Breast epithelium (tissue), 4 donors: ENCODE measurements at regions not wholly inside any gene's neighbourhood (a gene's known extent, or its start where the extent isn't known, plus 50 kb on each side); places are given as distances from the start of the nearest gene placed in this dataset.

Experiments
- DNase-seq, 2 donors: peaks; one replicate each; pipeline ENCODE4 v3.0.0-alpha.2; 2019; ENCODE audit warnings: low spot score in 2 of 2
- H3K27ac ChIP-seq, 2 donors: fragments of 200-600 bp; sonication (generic) in 1 of 2; one replicate each; pipeline ENCODE4 v1.5.1; 2016 to 2019; ENCODE audit warnings: mild to moderate bottlenecking in 1 of 2
- H3K27me3 ChIP-seq, 2 donors: fragments of 200-600 bp; sonication (generic) in 1 of 2; one replicate each; pipeline versions ENCODE4 v1.5.1 to v1.6.0; 2017 to 2019; ENCODE audit warnings: control low read depth in 1 of 2, mild to moderate bottlenecking in 1 of 2
- H3K36me3 ChIP-seq: fragments of 200-600 bp; one replicate; pipeline ENCODE4 v1.5.1; 2019
- H3K4me1 ChIP-seq, 2 donors: fragments of 200-600 bp; sonication (generic); one replicate each; pipeline ENCODE4 v1.5.1; 2016 to 2019; ENCODE audit warnings: control low read depth in 1 of 2
- H3K4me3 ChIP-seq, 3 donors: fragments of 200-600 bp; sonication (generic); 1 replicate in 2 of 3; 2 replicates in 1 of 3; pipeline ENCODE4 v1.5.1; 2016 to 2019; ENCODE audit warnings: mild to moderate bottlenecking in 3 of 3, moderate library complexity in 2 of 3
- H3K9me3 ChIP-seq, 2 donors: fragments of 200-600 bp; sonication (generic) in 1 of 2; one replicate each; pipeline ENCODE4 v1.5.1; 2016 to 2019; ENCODE audit warnings: control low read depth in 1 of 2
- POLR2A ChIP-seq: fragments of 450-650 bp; IDR thresholded peaks from one replicate; pipeline ENCODE4 v1.6.1; 2016; ENCODE audit warnings: antibody characterized with exemption, mild to moderate bottlenecking, moderate library complexity
- POLR2AphosphoS5 ChIP-seq, 3 donors: sonication (generic); formaldehyde crosslinking; IDR thresholded peaks; one replicate each; pipeline ENCODE4 v1.6.1; 2017; ENCODE audit warnings: antibody characterized with exemption in 3 of 3
- intact Hi-C: fragments of 100-400 bp; cut with DNase I; formaldehyde crosslinking; loops from one replicate; pipeline ENCODE4 v1.15.1; 2023; ENCODE audit warnings: low total_unique reads
- TF ChIP-seq, protein P1 (sequence below), 3 donors: fragments of 450-650 bp; IDR thresholded peaks; one replicate each; pipeline ENCODE4 v1.5.1; 2016 to 2017; ENCODE audit warnings: antibody characterized with exemption in 3 of 3, mild to moderate bottlenecking in 3 of 3, moderate library complexity in 3 of 3

DNA sequence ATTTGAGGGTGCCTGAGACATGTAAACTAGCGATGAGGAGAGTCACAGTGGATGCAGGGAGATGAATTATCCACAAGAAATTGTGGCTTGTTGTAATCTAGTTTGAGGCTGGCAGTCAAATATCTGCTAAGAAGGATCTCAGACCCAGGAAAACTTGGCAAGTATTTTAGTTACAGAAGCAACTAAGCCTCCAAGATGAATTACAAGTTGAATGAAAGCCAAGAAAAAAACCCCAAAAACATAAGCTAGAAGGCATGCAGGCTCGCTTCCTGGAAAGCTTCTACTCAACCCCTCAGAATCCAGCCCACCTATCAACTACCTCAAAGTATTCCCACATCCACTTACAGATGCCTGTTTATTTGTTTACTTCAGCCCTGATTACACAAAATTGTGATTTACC lies 696.9 kb downstream of the MAT2B start:
- Histone ChIP-seq H3K4me1 (no peaks in the 10 kb centered on the region), H3K9me3 (peaks cover 0 to 7% of the 10 kb centered on the region in 2 donors), H3K4me3 (no peak overlapping the region), H3K36me3 (no peaks in the 10 kb centered on the region), H3K27ac (no peak overlapping the region), H3K27me3 (no peaks in the 10 kb centered on the region)
- TF ChIP-seq POLR2AphosphoS5 (IDR thresholded peaks at IDR 0.05) (no peak), POLR2A (no peak)
- TF ChIP-seq, protein P1, sequence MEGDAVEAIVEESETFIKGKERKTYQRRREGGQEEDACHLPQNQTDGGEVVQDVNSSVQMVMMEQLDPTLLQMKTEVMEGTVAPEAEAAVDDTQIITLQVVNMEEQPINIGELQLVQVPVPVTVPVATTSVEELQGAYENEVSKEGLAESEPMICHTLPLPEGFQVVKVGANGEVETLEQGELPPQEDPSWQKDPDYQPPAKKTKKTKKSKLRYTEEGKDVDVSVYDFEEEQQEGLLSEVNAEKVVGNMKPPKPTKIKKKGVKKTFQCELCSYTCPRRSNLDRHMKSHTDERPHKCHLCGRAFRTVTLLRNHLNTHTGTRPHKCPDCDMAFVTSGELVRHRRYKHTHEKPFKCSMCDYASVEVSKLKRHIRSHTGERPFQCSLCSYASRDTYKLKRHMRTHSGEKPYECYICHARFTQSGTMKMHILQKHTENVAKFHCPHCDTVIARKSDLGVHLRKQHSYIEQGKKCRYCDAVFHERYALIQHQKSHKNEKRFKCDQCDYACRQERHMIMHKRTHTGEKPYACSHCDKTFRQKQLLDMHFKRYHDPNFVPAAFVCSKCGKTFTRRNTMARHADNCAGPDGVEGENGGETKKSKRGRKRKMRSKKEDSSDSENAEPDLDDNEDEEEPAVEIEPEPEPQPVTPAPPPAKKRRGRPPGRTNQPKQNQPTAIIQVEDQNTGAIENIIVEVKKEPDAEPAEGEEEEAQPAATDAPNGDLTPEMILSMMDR (IDR thresholded peaks at IDR 0.05), result no peak
- intact Hi-C loops, result no loop called here
- no peak for DNase-seq

DNA sequence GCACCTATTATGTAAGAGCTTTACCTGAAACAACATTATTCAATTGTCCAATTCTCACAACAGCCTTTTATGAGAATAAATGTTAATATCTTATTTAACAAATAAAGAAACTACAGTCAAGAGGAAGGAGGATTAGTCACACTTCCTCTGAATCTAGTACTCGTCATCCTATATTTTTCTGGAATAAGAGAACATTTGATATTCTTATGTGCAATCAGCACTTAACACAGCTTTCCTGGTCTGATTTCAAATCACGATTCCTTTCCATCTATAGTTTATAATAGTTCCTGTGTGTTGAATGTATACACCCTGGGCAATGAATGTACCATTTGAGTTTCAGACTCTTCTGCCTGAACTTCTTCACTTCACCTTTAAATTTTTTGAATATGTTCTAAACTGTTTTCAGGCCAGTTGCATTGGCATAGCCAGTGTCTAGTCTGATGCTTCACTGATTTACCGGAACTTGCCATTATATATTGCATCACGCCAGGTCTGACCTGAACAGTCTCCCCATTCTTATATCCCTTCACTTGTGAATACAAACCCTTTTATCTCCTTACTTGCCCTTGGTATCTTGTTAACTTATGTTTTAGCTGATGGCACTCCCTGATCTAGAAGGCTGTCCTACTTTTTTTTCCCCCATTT lies 698.3 kb downstream of the MAT2B start:
- Histone ChIP-seq H3K36me3 (no peaks in the 10 kb centered on the region), H3K27ac (peak overlapping the region; percentile 53 to 63), H3K9me3 (peaks cover 0 to 7% of the 10 kb centered on the region in 2 donors), H3K4me1 (no peaks in the 10 kb centered on the region), H3K4me3 (no peak overlapping the region), H3K27me3 (no peaks in the 10 kb centered on the region)
- intact Hi-C loops, result no loop called here
- DNase-seq, result no peak
- no peak for TF ChIP-seq POLR2A

DNA sequence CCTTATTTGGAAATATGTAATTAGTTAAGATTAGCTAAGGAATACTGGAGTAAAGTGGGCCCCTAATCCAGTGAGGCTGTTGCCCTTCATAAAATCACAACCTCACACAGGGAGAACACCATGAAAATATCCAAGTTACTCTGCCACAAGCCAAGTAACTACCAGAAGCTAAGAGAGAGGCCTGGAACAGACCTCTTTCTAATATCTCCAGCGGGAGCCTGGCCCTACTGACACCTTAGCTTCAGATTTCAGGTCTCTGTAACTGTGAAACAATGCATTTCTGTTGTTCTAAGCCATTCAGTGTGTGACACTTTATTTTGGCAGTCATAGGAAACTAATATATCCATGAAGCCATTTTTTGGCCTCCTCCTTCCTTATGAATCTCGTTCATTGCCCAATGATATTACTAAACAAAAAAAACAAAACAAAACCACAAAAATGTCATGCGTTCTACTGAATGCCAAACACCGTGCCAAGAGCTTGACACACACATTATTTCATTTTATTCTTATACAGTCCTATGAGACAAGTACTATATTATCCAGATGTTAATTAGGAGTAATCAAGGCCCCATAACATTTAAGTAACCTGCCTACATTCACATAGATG lies 699.0 kb downstream of the MAT2B start:
- no peak for TF ChIP-seq POLR2AphosphoS5 (IDR thresholded peaks at IDR 0.05)
- peaks cover 0 to under 1% of the 10 kb centered on the region in 2 donors for H3K9me3 ChIP-seq
- intact Hi-C loops, result no loop called here

DNA sequence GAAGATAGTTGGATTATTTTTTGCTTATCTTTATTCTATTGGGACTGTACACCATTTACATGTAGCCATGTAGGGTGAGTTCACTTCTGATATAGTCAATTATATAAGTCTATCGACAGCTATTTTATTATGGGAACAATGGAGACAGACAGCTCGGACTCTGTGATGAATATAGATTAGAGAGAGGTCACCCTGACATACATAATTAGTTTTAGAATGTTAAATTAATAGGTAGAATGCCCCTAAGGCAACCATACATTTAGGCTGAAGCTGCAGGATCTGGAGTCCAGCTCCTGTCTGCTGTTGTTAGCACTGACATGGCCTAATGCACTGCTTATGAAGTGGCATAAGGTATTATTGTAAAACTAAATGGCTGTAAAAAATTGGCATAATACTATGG lies 700.8 kb downstream of the MAT2B start:
- intact Hi-C loops, result loop anchor here (5.0 kb wide), 1 partner anchor 546 kb away; no protein-coding TSS in a partner anchor
- Histone ChIP-seq H3K27ac (no peak overlapping the region), H3K27me3 (no peaks in the 10 kb centered on the region), H3K9me3 (no peaks in the 10 kb centered on the region), H3K36me3 (no peaks in the 10 kb centered on the region), H3K4me1 (no peaks in the 10 kb centered on the region), H3K4me3 (no peak overlapping the region)
- no peak for TF ChIP-seq POLR2AphosphoS5 (IDR thresholded peaks at IDR 0.05)
- no peak for TF ChIP-seq POLR2A
- TF ChIP-seq, protein P1 (IDR thresholded peaks at IDR 0.05), result no peak
- DNase-seq, result no peak

More for the DNA sequence above, 699.0 kb downstream of the MAT2B start:
- no peaks in the 10 kb centered on the region for H3K27me3 ChIP-seq
- H3K4me3 ChIP-seq, result no peak overlapping the region
- DNase-seq, result no peak
- no peaks in the 10 kb centered on the region for H3K4me1 ChIP-seq
- no peaks in the 10 kb centered on the region for H3K36me3 ChIP-seq
- H3K27ac ChIP-seq, result peak overlapping the region; percentile 53 to 63

DNA sequence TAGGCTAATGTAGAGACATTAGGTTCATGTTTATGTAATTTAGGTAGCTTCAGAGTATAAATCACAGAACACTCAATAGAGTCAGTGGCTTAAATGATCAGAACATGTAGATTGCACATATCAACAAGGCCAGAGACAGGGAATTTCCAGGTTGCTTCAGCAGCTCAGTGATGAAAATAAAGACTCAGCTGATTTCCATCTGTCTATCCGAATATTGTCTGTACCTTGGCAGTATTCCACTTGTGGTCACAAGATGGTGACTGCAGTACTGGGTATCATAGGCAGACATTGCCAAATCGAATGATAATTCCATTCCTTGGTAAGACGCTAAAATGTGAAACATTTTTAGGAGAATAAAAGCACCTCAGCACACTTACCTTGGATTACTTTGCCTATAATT lies 702.2 kb downstream of the MAT2B start:
- no peak for DNase-seq
- Histone ChIP-seq H3K36me3 (no peaks in the 10 kb centered on the region), H3K4me3 (no peak overlapping the region), H3K4me1 (no peaks in the 10 kb centered on the region), H3K9me3 (no peaks in the 10 kb centered on the region), H3K27me3 (no peaks in the 10 kb centered on the region), H3K27ac (no peak overlapping the region)
- TF ChIP-seq, protein P1 (IDR thresholded peaks at IDR 0.05), result no peak
- intact Hi-C loops, result loop anchor here (5.0 kb wide), 1 partner anchor 545 kb away; no protein-coding TSS in a partner anchor

DNA sequence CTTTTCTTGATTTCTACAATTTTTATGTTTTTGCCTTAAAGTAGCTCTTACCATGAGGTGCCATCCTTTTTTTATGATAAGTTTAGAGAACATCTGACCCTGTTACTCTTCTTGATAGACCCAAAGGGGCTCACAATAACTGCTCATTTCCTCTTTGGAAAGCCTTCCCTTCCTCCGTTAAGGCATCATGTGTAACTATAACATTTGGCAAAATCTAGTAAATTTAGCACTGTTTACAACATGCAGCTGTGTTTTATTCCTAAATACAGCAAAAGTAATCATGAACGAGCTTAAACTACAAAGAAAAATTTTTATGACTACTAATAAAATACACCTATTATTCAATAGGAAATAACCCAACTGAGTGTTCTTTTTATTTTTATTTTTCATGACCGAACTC lies 705.1 kb downstream of the MAT2B start:
- no peaks in the 10 kb centered on the region for H3K27me3 ChIP-seq
- no peak for DNase-seq
- no peak overlapping the region for H3K4me3 ChIP-seq
- no peak overlapping the region for H3K27ac ChIP-seq
- H3K9me3 ChIP-seq, result no peaks in the 10 kb centered on the region
- H3K4me1 ChIP-seq, result no peaks in the 10 kb centered on the region
- TF ChIP-seq POLR2AphosphoS5 (IDR thresholded peaks at IDR 0.05) (no peak), POLR2A (no peak)
- TF ChIP-seq, protein P1 (IDR thresholded peaks at IDR 0.05), result no peak
- intact Hi-C loops, result no loop called here
- H3K36me3 ChIP-seq, result no peaks in the 10 kb centered on the region
